Cardiac muscle cell (in vitro differentiated cells and primary cell): ENCODE measurements at regions not wholly inside any gene's neighbourhood (a gene's known extent, or its start where the extent isn't known, plus 50 kb on each side); places are given as distances from the start of the nearest gene placed in this dataset.
A peak's percentile ranks its signal among the peaks of the same experiment; 100 is the strongest.
"Not testable (repeated sequence)": the region's sequence is repeated elsewhere in the genome, so short reads cannot be mapped to it uniquely, and the experiment has no call there.

Source experiments
- DNase-seq, 2 donors: peaks; one replicate each; pipeline versions ENCODE4 v3.0.0 to v3.0.0-alpha.2; 2010 to 2017; ENCODE audit warnings: low read depth in 1 of 2, low spot score in 1 of 2
- H3K27ac ChIP-seq: fragments of 200-600 bp; sonication (generic); 2 replicates; pipeline ENCODE4 v1.5.1; 2016
- H3K27me3 ChIP-seq: fragments of 200-600 bp; sonication (generic); 2 replicates; pipeline ENCODE4 v1.6.0; 2016; ENCODE audit warnings: control low read depth
- H3K36me3 ChIP-seq: fragments of 200-600 bp; sonication (generic); 2 replicates; pipeline ENCODE4 v1.5.1; 2016; ENCODE audit warnings: control low read depth
- H3K4me1 ChIP-seq: fragments of 200-600 bp; sonication (generic); 2 replicates; pipeline ENCODE4 v1.8.1; 2017; ENCODE audit warnings: low read depth, mild to moderate bottlenecking, mixed run types
- H3K4me3 ChIP-seq: fragments of 200-600 bp; sonication (generic); 2 replicates; pipeline ENCODE4 v1.5.1; 2016; ENCODE audit warnings: mild to moderate bottlenecking
- H3K9me3 ChIP-seq: fragments of 200-600 bp; sonication (generic); 2 replicates; pipeline ENCODE4 v1.5.1; 2017; ENCODE audit warnings: low read depth, mild to moderate bottlenecking, control low read depth
- CTCF ChIP-seq: IDR thresholded peaks from 2 replicates; pipeline ENCODE4 v1.5.1; 2012; ENCODE audit warnings: low read depth, mild to moderate bottlenecking, low read length

- no peak overlapping the region for H3K27ac ChIP-seq
Measured at GRCh38 chr20:10114598-10114997, 79.8 kb downstream of the ANKEF1 start.

GRCh38 chr20:10115021-10115420 lies 80.2 kb downstream of the ANKEF1 start:
- Histone ChIP-seq H3K36me3 (no peaks in the 10 kb centered on the region), H3K4me1 (no peaks in the 10 kb centered on the region), H3K27me3 (no peaks in the 10 kb centered on the region), H3K9me3 (no peaks in the 10 kb centered on the region), H3K27ac (no peak overlapping the region), H3K4me3 (no peak overlapping the region)
- TF ChIP-seq CTCF, result no peak
- peak in 1 of 2 donors; percentile 62 for DNase-seq

More at GRCh38 chr20:10114598-10114997, 79.8 kb downstream of the ANKEF1 start:
- Histone ChIP-seq H3K9me3 (no peaks in the 10 kb centered on the region), H3K36me3 (no peaks in the 10 kb centered on the region), H3K27me3 (no peaks in the 10 kb centered on the region), H3K4me3 (no peak overlapping the region), H3K4me1 (no peaks in the 10 kb centered on the region)
- no peak for DNase-seq
- no peak for TF ChIP-seq CTCF

GRCh38 chr20:10119336-10119735 lies 84.5 kb downstream of the ANKEF1 start:
- DNase-seq, result no peak
- H3K27ac ChIP-seq, result no peak overlapping the region
- TF ChIP-seq CTCF, result no peak

DNA sequence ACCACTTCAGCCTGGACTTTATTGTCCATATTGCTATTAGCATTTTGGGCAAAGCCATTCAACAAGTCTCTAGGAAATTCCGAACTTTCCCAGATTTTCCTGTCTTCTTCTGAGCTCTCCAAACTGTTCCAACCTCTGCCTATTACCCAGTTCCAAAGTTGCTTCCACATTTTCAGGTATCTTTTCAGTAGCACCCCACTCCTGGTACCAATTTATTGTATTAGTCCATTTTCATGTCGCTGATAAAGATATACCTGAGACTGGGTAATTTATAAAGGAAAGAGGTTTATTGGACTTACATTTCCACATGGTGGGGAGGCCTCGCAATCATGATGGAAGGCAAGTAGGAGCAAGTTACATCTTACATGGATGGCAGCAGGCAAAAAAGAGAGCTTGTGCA lies 90.1 kb downstream of the ANKEF1 start:
- H3K27me3 ChIP-seq, H3K4me3 ChIP-seq, DNase-seq, H3K27ac ChIP-seq, H3K9me3 ChIP-seq, H3K4me1 ChIP-seq, H3K36me3 ChIP-seq: not testable (repeated sequence)

More at GRCh38 chr20:10119336-10119735, 84.5 kb downstream of the ANKEF1 start:
- Histone ChIP-seq H3K4me3 (no peak overlapping the region), H3K9me3 (no peaks in the 10 kb centered on the region), H3K27me3 (no peaks in the 10 kb centered on the region), H3K36me3 (no peaks in the 10 kb centered on the region), H3K4me1 (no peaks in the 10 kb centered on the region)

- Histone ChIP-seq H3K27ac (no peak overlapping the region), H3K9me3 (no peaks in the 10 kb centered on the region), H3K4me3 (no peak overlapping the region), H3K4me1 (no peaks in the 10 kb centered on the region), H3K27me3 (no peaks in the 10 kb centered on the region), H3K36me3 (no peaks in the 10 kb centered on the region)
- peak in 1 of 2 donors; percentile 13 for DNase-seq
- no peak for TF ChIP-seq CTCF
Measured at GRCh38 chr20:10125757-10126156, 91.0 kb downstream of the ANKEF1 start.

GRCh38 chr20:10129749-10130148 lies 88.9 kb upstream of the SNAP25 start:
- H3K4me1 ChIP-seq, result no peaks in the 10 kb centered on the region
- no peak overlapping the region for H3K27ac ChIP-seq
- TF ChIP-seq CTCF, result no peak
- DNase-seq, result no peak
- no peaks in the 10 kb centered on the region for H3K27me3 ChIP-seq
- H3K36me3 ChIP-seq, result no peaks in the 10 kb centered on the region
- no peaks in the 10 kb centered on the region for H3K9me3 ChIP-seq
- H3K4me3 ChIP-seq, result no peak overlapping the region
